CD14-positive monocyte (primary cell): ENCODE measurements at regions not wholly inside any gene's neighbourhood (a gene's known extent, or its start where the extent isn't known, plus 50 kb on each side); places are given as distances from the start of the nearest gene placed in this dataset.

Experiments used
- DNase-seq, 3 donors: peaks; one replicate each; pipeline ENCODE4 v3.0.0-alpha.2; 2011 to 2022
- H2AFZ ChIP-seq: 2 replicates; pipeline ENCODE4 v1.6.0; 2012; ENCODE audit warnings: mild to moderate bottlenecking, low read depth, low read length, inconsistent platforms; ENCODE audit not compliant: insufficient read depth, poor library complexity, severe bottlenecking
- H3K27ac ChIP-seq, 2 donors: 1 replicate in 1 of 2; 2 replicates in 1 of 2; pipeline ENCODE4 v1.5.1; 2012 to 2013; ENCODE audit warnings: low read length in 2 of 2, control low read depth in 1 of 2, inconsistent platforms in 1 of 2, low read depth in 1 of 2, mild to moderate bottlenecking in 1 of 2
- H3K27me3 ChIP-seq, 2 donors: one replicate each; pipeline versions ENCODE4 v1.6.0 to v1.6.1; 2011 to 2013; ENCODE audit warnings: low read length in 2 of 2; ENCODE audit not compliant: control insufficient read depth in 2 of 2, insufficient read depth in 2 of 2
- H3K36me3 ChIP-seq, 2 donors: replicated peaks in 1 of 2; 1 replicate in 1 of 2; 2 replicates in 1 of 2; pipeline versions ENCODE4 v1.5.1 to v1.6.1; 2012 to 2013; ENCODE audit warnings: low read length in 2 of 2, control low read depth in 1 of 2, inconsistent platforms in 1 of 2, mild to moderate bottlenecking in 1 of 2; ENCODE audit not compliant: insufficient read depth in 2 of 2, control insufficient read depth in 1 of 2
- H3K4me1 ChIP-seq, 2 donors: 1 replicate in 1 of 2; 2 replicates in 1 of 2; pipeline versions ENCODE4 v1.5.1 to v1.6.1; 2012 to 2013; ENCODE audit warnings: low read length in 2 of 2, control low read depth in 1 of 2, inconsistent platforms in 1 of 2, mild to moderate bottlenecking in 1 of 2, moderate library complexity in 1 of 2; ENCODE audit not compliant: insufficient read depth in 2 of 2, control insufficient read depth in 1 of 2
- H3K4me2 ChIP-seq: replicated peaks from 2 replicates; pipeline ENCODE3; 2012; ENCODE audit warnings: low read length, moderate library complexity, mild to moderate bottlenecking; ENCODE audit not compliant: poor library complexity, severe bottlenecking; ENCODE audit errors: extremely low read depth
- H3K4me3 ChIP-seq, 3 experiments: fragments of 200-600 bp in 1 of 3; sonication (generic) in 1 of 3; replicated peaks in 1 of 3; 1 replicate in 2 of 3; 2 replicates in 1 of 3; pipeline ENCODE4 v1.5.1; 2011 to 2013; ENCODE audit warnings: low read length in 3 of 3, mild to moderate bottlenecking in 3 of 3, control low read depth in 2 of 3, low read depth in 2 of 3, inconsistent platforms in 1 of 3, moderate library complexity in 1 of 3
- H3K79me2 ChIP-seq: 2 replicates; pipeline ENCODE4 v1.6.0; 2012; ENCODE audit warnings: mild to moderate bottlenecking, control low read depth, inconsistent platforms, low read length, moderate library complexity; ENCODE audit not compliant: insufficient read depth
- H3K9ac ChIP-seq: 2 replicates; pipeline ENCODE4 v1.6.0; 2017; ENCODE audit warnings: low read length, mild to moderate bottlenecking; ENCODE audit not compliant: insufficient read depth, poor library complexity, severe bottlenecking
- H3K9me3 ChIP-seq, 2 donors: replicated peaks in 1 of 2; 1 replicate in 1 of 2; 2 replicates in 1 of 2; pipeline versions ENCODE4 v1.5.1 to v1.6.1; 2012 to 2013; ENCODE audit warnings: low read length in 2 of 2, control low read depth in 1 of 2; ENCODE audit not compliant: control insufficient read depth in 1 of 2, insufficient read depth in 1 of 2
- H4K20me1 ChIP-seq: 2 replicates; pipeline ENCODE4 v1.6.0; 2012; ENCODE audit warnings: mild to moderate bottlenecking, low read length, control low read depth, moderate library complexity; ENCODE audit not compliant: insufficient read depth
- H3K27ac Mint-ChIP-seq, 7 donors: one replicate each; pipeline ENCODE4 v1.8.0; 2020; ENCODE audit warnings: mild to moderate bottlenecking in 7 of 7, mixed read lengths in 7 of 7, moderate library complexity in 6 of 7, inconsistent platforms in 2 of 7
- H3K27me3 Mint-ChIP-seq, 3 donors: one replicate each; pipeline ENCODE4 v1.8.0; 2021 to 2022; ENCODE audit warnings: low read depth in 3 of 3, mild to moderate bottlenecking in 3 of 3, mixed read lengths in 3 of 3, moderate library complexity in 3 of 3, inconsistent platforms in 1 of 3
- H3K36me3 Mint-ChIP-seq, 2 donors: one replicate each; pipeline ENCODE4 v1.8.0; 2020; ENCODE audit warnings: mixed read lengths in 2 of 2, inconsistent platforms in 1 of 2, mild to moderate bottlenecking in 1 of 2
- H3K4me1 Mint-ChIP-seq: one replicate; pipeline ENCODE4 v1.8.0; 2020; ENCODE audit warnings: mild to moderate bottlenecking, mixed read lengths
- H3K4me3 Mint-ChIP-seq, 2 donors: one replicate each; pipeline ENCODE4 v1.8.0; 2020; ENCODE audit warnings: mild to moderate bottlenecking in 2 of 2, mixed read lengths in 2 of 2, moderate library complexity in 1 of 2
- H3K9me3 Mint-ChIP-seq, 7 donors: one replicate each; pipeline ENCODE4 v1.8.0; 2020 to 2022; ENCODE audit warnings: mixed read lengths in 7 of 7, mild to moderate bottlenecking in 6 of 7, moderate library complexity in 6 of 7, inconsistent platforms in 2 of 7
- WGBS: methylation state at CpG from one replicate; pipeline ENCODE4 v1.1.5; 2013; ENCODE audit warnings: missing lambda C conversion rate; ENCODE audit not compliant: insufficient coverage; 5-methylcytosine and 5-hydroxymethylcytosine counted together
- intact Hi-C, 2 donors: fragments of 100-400 bp; cut with micrococcal nuclease; formaldehyde crosslinking; loops; one replicate each; pipeline versions ENCODE4 v1.15.0 to v1.15.1; 2023
- TF ChIP-seq, protein P1 (sequence below): fragments of 200-600 bp; IDR thresholded peaks from one replicate; pipeline ENCODE4 v1.8.0; 2022; ENCODE audit warnings: antibody characterized with exemption, mild to moderate bottlenecking

DNA sequence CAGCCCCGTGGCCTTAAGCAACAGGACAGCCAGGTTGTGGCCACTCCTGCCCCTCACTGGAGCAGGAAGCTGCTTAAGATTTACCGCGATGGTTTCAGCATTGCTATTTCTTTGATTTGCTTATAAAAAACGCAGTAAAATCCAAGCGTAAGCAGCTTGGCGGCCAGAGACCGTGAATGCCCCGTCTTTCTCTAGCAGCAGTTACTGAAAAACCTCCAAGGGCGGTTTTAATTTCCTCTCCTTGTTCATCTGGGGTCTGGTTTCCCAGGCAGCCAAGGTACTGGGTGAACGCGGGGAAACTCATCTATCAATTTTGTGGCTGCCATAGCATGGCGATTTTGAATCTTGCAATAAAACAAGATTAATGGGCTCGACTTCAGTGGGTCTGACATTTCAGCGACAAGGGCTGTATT is 130.3 kb downstream of the MINAR1 start:
- H3K36me3 Mint-ChIP-seq, result no peaks in the 10 kb centered on the region
- Histone ChIP-seq H3K9ac (no peak overlapping the region), H3K27me3 (peaks cover 0 to 12% of the 10 kb centered on the region in 2 donors), H3K36me3 (no peaks in the 10 kb centered on the region), H3K4me3 (no peak overlapping the region), H4K20me1 (no peaks in the 10 kb centered on the region), H2AFZ (no peak overlapping the region), H3K4me1 (no peaks in the 10 kb centered on the region), H3K27ac (no peak overlapping the region), H3K79me2 (no peaks in the 10 kb centered on the region), H3K9me3 (no peaks in the 10 kb centered on the region), H3K4me2 (no peak overlapping the region)
- no peak for DNase-seq
- H3K9me3 Mint-ChIP-seq, result peaks cover 0 to 5% (median 2%) of the 10 kb centered on the region in 7 donors
- no peaks in the 10 kb centered on the region for H3K4me1 Mint-ChIP-seq
- intact Hi-C loops, result no loop called here
- peak overlapping the region in 1 of 2 donors; percentile 8 for H3K4me3 Mint-ChIP-seq
- TF ChIP-seq, protein P1, sequence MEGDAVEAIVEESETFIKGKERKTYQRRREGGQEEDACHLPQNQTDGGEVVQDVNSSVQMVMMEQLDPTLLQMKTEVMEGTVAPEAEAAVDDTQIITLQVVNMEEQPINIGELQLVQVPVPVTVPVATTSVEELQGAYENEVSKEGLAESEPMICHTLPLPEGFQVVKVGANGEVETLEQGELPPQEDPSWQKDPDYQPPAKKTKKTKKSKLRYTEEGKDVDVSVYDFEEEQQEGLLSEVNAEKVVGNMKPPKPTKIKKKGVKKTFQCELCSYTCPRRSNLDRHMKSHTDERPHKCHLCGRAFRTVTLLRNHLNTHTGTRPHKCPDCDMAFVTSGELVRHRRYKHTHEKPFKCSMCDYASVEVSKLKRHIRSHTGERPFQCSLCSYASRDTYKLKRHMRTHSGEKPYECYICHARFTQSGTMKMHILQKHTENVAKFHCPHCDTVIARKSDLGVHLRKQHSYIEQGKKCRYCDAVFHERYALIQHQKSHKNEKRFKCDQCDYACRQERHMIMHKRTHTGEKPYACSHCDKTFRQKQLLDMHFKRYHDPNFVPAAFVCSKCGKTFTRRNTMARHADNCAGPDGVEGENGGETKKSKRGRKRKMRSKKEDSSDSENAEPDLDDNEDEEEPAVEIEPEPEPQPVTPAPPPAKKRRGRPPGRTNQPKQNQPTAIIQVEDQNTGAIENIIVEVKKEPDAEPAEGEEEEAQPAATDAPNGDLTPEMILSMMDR, result no peak
- WGBS, result 75% methylated on average over 14 of the region's 14 CpGs
- H3K27me3 Mint-ChIP-seq, result peaks cover 10 to 20% (median 11%) of the 10 kb centered on the region in 3 donors
- no peak overlapping the region for H3K27ac Mint-ChIP-seq

DNA sequence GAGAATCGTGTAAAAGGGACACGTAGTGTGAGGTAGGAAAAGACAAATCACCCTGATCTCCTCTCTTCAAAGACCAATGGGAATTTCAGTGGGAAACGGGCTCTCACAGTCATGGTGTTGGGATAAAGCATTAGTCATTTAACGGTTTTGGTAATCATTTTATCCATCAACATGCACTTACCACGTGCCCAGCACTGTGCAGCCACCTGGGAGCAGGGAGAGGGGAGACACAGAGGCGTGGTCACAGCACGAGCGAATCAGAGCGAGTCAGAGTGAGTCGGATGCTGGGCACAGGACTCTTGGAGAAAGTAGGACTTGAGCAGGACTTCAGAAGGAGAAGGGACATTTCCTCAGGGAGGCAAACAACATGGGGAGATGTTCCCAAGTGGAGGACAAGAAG is 130.8 kb downstream of the MINAR1 start:
- Mint-ChIP-seq H3K36me3 (no peaks in the 10 kb centered on the region), H3K4me1 (no peaks in the 10 kb centered on the region), H3K27me3 (peaks cover 10 to 22% (median 11%) of the 10 kb centered on the region in 3 donors), H3K27ac (no peak overlapping the region), H3K9me3 (peaks cover 0 to 5% (median 3%) of the 10 kb centered on the region in 7 donors), H3K4me3 (peak overlapping the region in 1 of 2 donors; percentile 8)
- TF ChIP-seq, protein P1, result no peak
- Histone ChIP-seq H4K20me1 (no peaks in the 10 kb centered on the region), H3K27me3 (peaks cover 0 to 12% of the 10 kb centered on the region in 2 donors), H3K4me1 (no peaks in the 10 kb centered on the region), H3K9ac (no peak overlapping the region), H3K79me2 (no peaks in the 10 kb centered on the region), H3K9me3 (no peaks in the 10 kb centered on the region), H3K4me3 (no peak overlapping the region), H3K27ac (no peak overlapping the region), H2AFZ (no peak overlapping the region), H3K4me2 (no peak overlapping the region), H3K36me3 (no peaks in the 10 kb centered on the region)
- intact Hi-C loops, result no loop called here
- DNase-seq, result no peak
- 93% methylated on average over 5 of the region's 10 CpGs for WGBS
